Testis (tissue), 2 donors: ENCODE measurements at regions not wholly inside any gene's neighbourhood (a gene's known extent, or its start where the extent isn't known, plus 50 kb on each side); places are given as distances from the start of the nearest gene placed in this dataset.

Source experiments
- DNase-seq: peaks from one replicate; pipeline ENCODE4 v3.0.0-alpha.2; 2019
- H3K27ac ChIP-seq, 2 donors: fragments of 200-600 bp; sonication (generic); one replicate each; pipeline ENCODE4 v1.5.1; 2019
- H3K27me3 ChIP-seq: fragments of 200-600 bp; sonication (generic); one replicate; pipeline ENCODE4 v1.5.1; 2019
- H3K36me3 ChIP-seq: fragments of 200-600 bp; sonication (generic); one replicate; pipeline ENCODE4 v1.5.1; 2017; ENCODE audit warnings: low read depth; ENCODE audit errors: missing control alignments
- H3K4me1 ChIP-seq: fragments of 200-600 bp; sonication (generic); one replicate; pipeline ENCODE4 v1.5.1; 2019
- H3K4me3 ChIP-seq, 2 donors: fragments of 200-600 bp; sonication (generic); one replicate each; pipeline ENCODE4 v1.5.1; 2017 to 2019
- H3K9me3 ChIP-seq: fragments of 200-600 bp; sonication (generic); one replicate; pipeline ENCODE4 v1.5.1; 2017
- CTCF ChIP-seq, 3 experiments: fragments of 450-650 bp in 2 of 3; fragments of 200-600 bp in 1 of 3; sonication (generic) in 1 of 3; IDR thresholded peaks; one replicate each; pipeline ENCODE4 v1.5.1; 2016 to 2019; ENCODE audit warnings: antibody characterized with exemption in 3 of 3, mild to moderate bottlenecking in 2 of 3, moderate library complexity in 1 of 3
- POLR2A ChIP-seq: fragments of 450-650 bp; IDR thresholded peaks from one replicate; pipeline ENCODE4 v1.6.1; 2017; ENCODE audit warnings: antibody characterized with exemption, mild to moderate bottlenecking, moderate library complexity
- WGBS, 2 donors: methylation state at CpG; one replicate each; pipeline ENCODE4 v1.1.5; 2018; 5-methylcytosine and 5-hydroxymethylcytosine counted together
- intact Hi-C: fragments of 100-400 bp; cut with DNase I; formaldehyde crosslinking; loops from one replicate; pipeline ENCODE4 v1.15.1; 2023; ENCODE audit warnings: low total_unique reads

- 96 to 98% methylated on average over 3 of the region's 3 CpGs for WGBS, 2 donors
- TF ChIP-seq CTCF (IDR thresholded peaks at IDR 0.05) = no peak
- TF ChIP-seq POLR2A = no peak
- Histone ChIP-seq H3K4me1 (peaks cover 15% of the 10 kb centered on the region), H3K27me3 (no peaks in the 10 kb centered on the region), H3K9me3 (no peaks in the 10 kb centered on the region), H3K27ac (no peak overlapping the region), H3K4me3 (no peak overlapping the region), H3K36me3 (no peaks in the 10 kb centered on the region)
- intact Hi-C loops = no loop called here
- DNase-seq = no peak
Observed at GRCh38 chr16:80148826-80149225, 392.0 kb upstream of the DYNLRB2 start.

DNA sequence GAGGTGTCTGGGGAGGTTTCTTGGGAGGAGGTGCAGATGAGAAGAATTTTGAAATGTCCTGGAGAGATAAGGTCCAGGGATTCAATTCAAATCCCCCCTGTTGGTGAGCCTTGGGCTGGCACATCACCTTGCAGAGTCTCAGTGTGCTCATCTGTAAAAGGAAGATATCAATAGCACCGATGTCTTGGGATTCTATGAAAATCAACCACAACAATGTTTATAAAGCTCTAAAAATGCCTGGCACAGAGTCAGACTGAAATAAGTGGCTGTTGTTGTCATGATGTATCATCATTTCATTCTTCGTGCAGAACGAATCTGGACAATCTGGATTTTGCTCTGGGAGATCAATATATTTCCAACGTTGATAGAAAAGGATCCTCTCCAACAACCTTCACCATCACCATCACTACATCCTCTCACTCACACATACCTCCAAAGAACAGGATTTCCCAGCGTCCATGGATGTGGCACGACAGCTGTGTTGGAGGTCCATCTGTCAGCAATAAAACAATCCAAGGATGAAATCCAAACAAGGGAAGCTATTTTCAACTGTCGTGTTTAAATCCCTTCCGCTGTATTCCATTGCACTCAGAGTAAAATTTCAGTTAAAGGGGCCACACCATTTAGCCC lies 393.7 kb upstream of the DYNLRB2 start:
- 42 to 46% methylated on average over 8 of the region's 8 CpGs for WGBS, 2 donors
- Histone ChIP-seq H3K36me3 (no peaks in the 10 kb centered on the region), H3K4me1 (peaks cover 13% of the 10 kb centered on the region), H3K4me3 (no peak overlapping the region), H3K9me3 (no peaks in the 10 kb centered on the region), H3K27me3 (no peaks in the 10 kb centered on the region), H3K27ac (no peak overlapping the region)
- intact Hi-C loops = no loop called here
- TF ChIP-seq POLR2A = no peak
- no peak for TF ChIP-seq CTCF (IDR thresholded peaks at IDR 0.05)
- DNase-seq = no peak

GRCh38 chr16:80144191-80144590 lies 396.6 kb upstream of the DYNLRB2 start:
- Histone ChIP-seq H3K27ac (no peak overlapping the region), H3K27me3 (no peaks in the 10 kb centered on the region), H3K4me3 (no peak overlapping the region), H3K4me1 (no peaks in the 10 kb centered on the region), H3K9me3 (no peaks in the 10 kb centered on the region), H3K36me3 (no peaks in the 10 kb centered on the region)
- TF ChIP-seq POLR2A (no peak), CTCF (IDR thresholded peaks at IDR 0.05) (no peak)
- no peak for DNase-seq
- intact Hi-C loops = no loop called here

GRCh38 chr16:80142940-80143339 lies 397.9 kb upstream of the DYNLRB2 start:
- no peaks in the 10 kb centered on the region for H3K27me3 ChIP-seq
- no peaks in the 10 kb centered on the region for H3K4me1 ChIP-seq
- H3K27ac ChIP-seq = no peak overlapping the region
- TF ChIP-seq POLR2A = no peak
- no peak for TF ChIP-seq CTCF (IDR thresholded peaks at IDR 0.05)
- H3K36me3 ChIP-seq = no peaks in the 10 kb centered on the region
- DNase-seq = no peak
- intact Hi-C loops = no loop called here
- no peak overlapping the region for H3K4me3 ChIP-seq
- H3K9me3 ChIP-seq = no peaks in the 10 kb centered on the region

DNA sequence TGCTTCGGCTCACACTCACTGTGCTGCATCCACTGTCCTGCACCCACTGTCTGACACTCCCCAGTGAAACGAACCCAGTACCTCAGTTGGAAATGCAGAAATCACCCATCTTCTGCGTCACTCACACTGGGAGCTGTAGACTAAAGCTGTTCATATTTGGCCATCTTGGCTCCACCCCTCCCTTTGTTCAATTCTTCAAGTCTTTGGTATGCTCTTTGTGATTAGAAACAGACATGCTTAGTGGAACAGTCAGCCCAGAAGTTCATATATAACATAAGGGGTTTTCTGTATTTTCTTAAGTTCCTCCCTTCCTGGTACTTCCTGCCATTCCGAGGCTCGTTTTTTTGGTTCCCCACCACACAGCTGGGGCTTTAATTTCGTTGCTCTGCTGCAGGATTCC lies 398.5 kb upstream of the DYNLRB2 start:
- intact Hi-C loops = no loop called here
- Histone ChIP-seq H3K27me3 (no peaks in the 10 kb centered on the region), H3K27ac (no peak overlapping the region), H3K4me1 (no peaks in the 10 kb centered on the region), H3K9me3 (no peaks in the 10 kb centered on the region), H3K36me3 (no peaks in the 10 kb centered on the region), H3K4me3 (no peak overlapping the region)
- no peak for TF ChIP-seq CTCF (IDR thresholded peaks at IDR 0.05)
- no peak for TF ChIP-seq POLR2A
- WGBS, 2 donors = 67 to 74% methylated on average over 6 of the region's 6 CpGs
- no peak for DNase-seq
